Smooth muscle cell (in vitro differentiated cells): ENCODE measurements at regions not wholly inside any gene's neighbourhood (a gene's known extent, or its start where the extent isn't known, plus 50 kb on each side); places are given as distances from the start of the nearest gene placed in this dataset.

Experiments used
- DNase-seq: peaks from one replicate; lab custom pipeline; 2025; ENCODE audit not compliant: unreplicated experiment; lab: John Stamatoyannopoulos, UW
- H2AFZ ChIP-seq: fragments of 200-600 bp; sonication (generic); 2 replicates; pipeline ENCODE4 v1.6.0; 2016; ENCODE audit warnings: antibody characterized with exemption, low read depth, mild to moderate bottlenecking
- H3F3A ChIP-seq: fragments of 200-600 bp; sonication (generic); 2 replicates; pipeline ENCODE4 v1.6.0; 2017; ENCODE audit warnings: antibody characterized with exemption, low read depth
- H3K27ac ChIP-seq: fragments of 200-600 bp; sonication (generic); 2 replicates; pipeline ENCODE4 v1.5.1; 2016; ENCODE audit warnings: low read depth, mild to moderate bottlenecking
- H3K27me3 ChIP-seq: fragments of 200-600 bp; sonication (generic); 2 replicates; pipeline ENCODE4 v1.6.1; 2016; ENCODE audit warnings: low read depth, mild to moderate bottlenecking
- H3K36me3 ChIP-seq: fragments of 200-600 bp; sonication (generic); 2 replicates; pipeline ENCODE4 v1.5.1; 2016; ENCODE audit warnings: low read depth
- H3K4me1 ChIP-seq: fragments of 200-600 bp; sonication (generic); 2 replicates; pipeline ENCODE4 v1.5.1; 2016; ENCODE audit warnings: low read depth
- H3K4me2 ChIP-seq: fragments of 200-600 bp; sonication (generic); 2 replicates; pipeline ENCODE4 v1.6.0; 2016; ENCODE audit warnings: mild to moderate bottlenecking
- H3K4me3 ChIP-seq: fragments of 200-600 bp; sonication (generic); 2 replicates; pipeline ENCODE4 v1.5.1; 2016; ENCODE audit warnings: mild to moderate bottlenecking
- H3K79me2 ChIP-seq: fragments of 200-600 bp; sonication (generic); 2 replicates; pipeline ENCODE4 v1.6.0; 2016; ENCODE audit warnings: low read depth, mild to moderate bottlenecking
- H3K9ac ChIP-seq: fragments of 200-600 bp; sonication (generic); 2 replicates; pipeline ENCODE4 v1.6.0; 2016; ENCODE audit warnings: low read depth
- H3K9me3 ChIP-seq: fragments of 200-600 bp; sonication (generic); replicated peaks from 2 replicates; pipeline ENCODE4 v1.5.1; 2016; ENCODE audit warnings: low read depth
- H4K20me1 ChIP-seq: fragments of 200-600 bp; sonication (generic); 2 replicates; pipeline ENCODE4 v1.6.0; 2016; ENCODE audit warnings: low read depth
- CTCF ChIP-seq: fragments of 200-600 bp; sonication (generic); IDR thresholded peaks from 2 replicates; pipeline ENCODE4 v1.5.1; 2017; ENCODE audit warnings: borderline replicate concordance, mild to moderate bottlenecking, antibody characterized with exemption; ENCODE audit not compliant: insufficient read depth, poor library complexity, severe bottlenecking
- WGBS: methylation state at CpG from one replicate; pipeline ENCODE4 v1.1.7; 2016; ENCODE audit warnings: low lambda C conversion rate; 5-methylcytosine and 5-hydroxymethylcytosine counted together

GRCh38 chr5:89946916-89947315 lies 462.6 kb downstream of the CETN3 start:
- no peak overlapping the region for H3K9ac ChIP-seq
- H3K4me1 ChIP-seq: no peaks in the 10 kb centered on the region
- H3K79me2 ChIP-seq: no peaks in the 10 kb centered on the region
- TF ChIP-seq CTCF: no peak
- no peaks in the 10 kb centered on the region for H3K9me3 ChIP-seq
- DNase-seq: no peak
- H3K27ac ChIP-seq: no peak overlapping the region
- no peaks in the 10 kb centered on the region for H3F3A ChIP-seq
- WGBS: 78% methylated on average over 2 of the region's 2 CpGs
- no peak overlapping the region for H3K4me2 ChIP-seq
- no peaks in the 10 kb centered on the region for H4K20me1 ChIP-seq
- no peak overlapping the region for H3K4me3 ChIP-seq
- H2AFZ ChIP-seq: no peak overlapping the region
- no peaks in the 10 kb centered on the region for H3K27me3 ChIP-seq
- no peaks in the 10 kb centered on the region for H3K36me3 ChIP-seq

GRCh38 chr5:89946508-89946907 lies 463.0 kb downstream of the CETN3 start:
- no peaks in the 10 kb centered on the region for H4K20me1 ChIP-seq
- no peak overlapping the region for H3K9ac ChIP-seq
- no peaks in the 10 kb centered on the region for H3K4me1 ChIP-seq
- DNase-seq: no peak
- TF ChIP-seq CTCF: no peak
- no peak overlapping the region for H3K4me2 ChIP-seq
- H3K36me3 ChIP-seq: no peaks in the 10 kb centered on the region
- H3F3A ChIP-seq: no peaks in the 10 kb centered on the region
- no peak overlapping the region for H3K4me3 ChIP-seq
- no peak overlapping the region for H2AFZ ChIP-seq
- no peaks in the 10 kb centered on the region for H3K27me3 ChIP-seq
- WGBS: 88% methylated on average over 4 of the region's 4 CpGs
- no peak overlapping the region for H3K27ac ChIP-seq
- H3K9me3 ChIP-seq: no peaks in the 10 kb centered on the region
- H3K79me2 ChIP-seq: no peaks in the 10 kb centered on the region

GRCh38 chr5:89942171-89942570 lies 467.4 kb downstream of the CETN3 start:
- Histone ChIP-seq H4K20me1 (no peaks in the 10 kb centered on the region), H3K9ac (no peak overlapping the region), H3K36me3 (no peaks in the 10 kb centered on the region), H3K4me1 (no peaks in the 10 kb centered on the region), H3K4me3 (no peak overlapping the region), H3K9me3 (no peaks in the 10 kb centered on the region), H2AFZ (no peak overlapping the region), H3K4me2 (no peak overlapping the region), H3K79me2 (no peaks in the 10 kb centered on the region), H3K27me3 (no peaks in the 10 kb centered on the region), H3K27ac (no peak overlapping the region), H3F3A (no peaks in the 10 kb centered on the region)
- no peak for DNase-seq
- TF ChIP-seq CTCF: no peak
- 100% methylated on average over 1 of the region's 1 CpG for WGBS

GRCh38 chr5:89936576-89936975 lies 473.0 kb downstream of the CETN3 start:
- H3K27ac ChIP-seq: no peak overlapping the region
- WGBS: 85% methylated on average over 3 of the region's 3 CpGs
- H2AFZ ChIP-seq: no peak overlapping the region
- H3K9me3 ChIP-seq: no peaks in the 10 kb centered on the region
- no peaks in the 10 kb centered on the region for H4K20me1 ChIP-seq
- H3K4me1 ChIP-seq: no peaks in the 10 kb centered on the region
- no peaks in the 10 kb centered on the region for H3F3A ChIP-seq
- H3K27me3 ChIP-seq: no peaks in the 10 kb centered on the region
- H3K79me2 ChIP-seq: no peaks in the 10 kb centered on the region
- no peak for DNase-seq
- no peaks in the 10 kb centered on the region for H3K36me3 ChIP-seq
- no peak overlapping the region for H3K9ac ChIP-seq
- no peak for TF ChIP-seq CTCF
- H3K4me3 ChIP-seq: no peak overlapping the region
- H3K4me2 ChIP-seq: no peak overlapping the region
